HepG2 (cell line): ENCODE measurements at regions not wholly inside any gene's neighbourhood (a gene's known extent, or its start where the extent isn't known, plus 50 kb on each side); places are given as distances from the start of the nearest gene placed in this dataset.

Source experiments
- ATAC-seq: fragments of 200-7000 bp; cut with Tn5 transposase; 3 replicates; pipeline ENCODE4 v1.9.1; 2020; ENCODE audit warnings: mild to moderate bottlenecking, moderate library complexity
- BruUV-seq: library from RNA; stranded (reverse); fragments of 400-500 nt; replicated peaks from 2 replicates; lab custom pipeline; 2021; lab: Mats Ljungman, UMichigan
- CTCF ChIA-PET: fragments of 300-600 bp; formaldehyde crosslinking; extraction: SDS; loops from one replicate; lab custom pipeline; 2021; ENCODE audit warnings: low total read pairs, inconsistent platforms, low intra/inter-chr PET ratio; lab: Yijun Ruan, JAX
- POLR2A ChIA-PET: fragments of 350-600 bp; sonication (Branson Sonifier 250); formaldehyde crosslinking; loops from one replicate; lab custom pipeline; 2020; ENCODE audit warnings: antibody characterized with exemption, inconsistent platforms; lab: Yijun Ruan, JAX
- DNase-seq: peaks from one replicate; pipeline ENCODE4 v3.0.0-alpha.2; 2015; ENCODE audit warnings: low spot score
- FAIRE-seq: peaks from 3 replicates; lab custom pipeline; 2011; peaks lifted over from hg19 to GRCh38; lab: Jason Lieb, UNC
- H2AFZ ChIP-seq: one replicate; pipeline ENCODE4 v1.6.1; 2011; ENCODE audit warnings: low read length, inconsistent platforms
- H3K27ac ChIP-seq: fragments of 300-600 bp; 3 replicates; pipeline ENCODE4 v1.8.0; 2011; ENCODE audit warnings: mixed run types, mild to moderate bottlenecking, mixed read lengths, low read length, inconsistent platforms; ENCODE audit not compliant: insufficient read depth; ENCODE audit errors: extremely low read length
- H3K27me3 ChIP-seq, 2 experiments: fragments of 200-600 bp in 1 of 2; 2 replicates in 1 of 2; 3 replicates in 1 of 2; pipeline versions ENCODE4 v1.6.0 to v1.8.0; 2011; ENCODE audit warnings: low read length in 2 of 2, mild to moderate bottlenecking in 2 of 2, moderate library complexity in 2 of 2, inconsistent platforms in 1 of 2; ENCODE audit not compliant: insufficient read depth in 2 of 2, control insufficient read depth in 1 of 2
- H3K36me3 ChIP-seq, 2 experiments: fragments of 200-600 bp in 1 of 2; replicated peaks in 1 of 2; 2 replicates in 1 of 2; 3 replicates in 1 of 2; pipeline versions ENCODE4 v1.5.1 to v1.8.0; 2011; ENCODE audit warnings: low read length in 2 of 2, inconsistent platforms in 1 of 2; ENCODE audit not compliant: insufficient read depth in 2 of 2, control insufficient read depth in 1 of 2
- H3K4me1 ChIP-seq: 2 replicates; pipeline ENCODE4 v1.5.1; 2012; ENCODE audit warnings: low read length, inconsistent platforms; ENCODE audit not compliant: insufficient read depth
- H3K4me2 ChIP-seq: 2 replicates; pipeline ENCODE4 v1.6.0; 2011; ENCODE audit warnings: low read depth, low read length, inconsistent platforms
- H3K4me3 ChIP-seq, 3 experiments: fragments of 200-600 bp in 1 of 3; sonication (generic), shearing (Covaris generic) in 1 of 3; replicated peaks in 1 of 3; 2 replicates each; pipeline ENCODE4 v1.5.1; 2011 to 2016; ENCODE audit warnings: low read length in 3 of 3, inconsistent platforms in 2 of 3, low read depth in 2 of 3, mild to moderate bottlenecking in 2 of 3, control low read depth in 1 of 3, mixed read lengths in 1 of 3; ENCODE audit not compliant: insufficient read depth in 1 of 3
- H3K79me2 ChIP-seq: one replicate; pipeline ENCODE4 v1.6.1; 2011; ENCODE audit warnings: low read length, inconsistent platforms; ENCODE audit not compliant: insufficient read depth
- H3K9ac ChIP-seq: 2 replicates; pipeline ENCODE4 v1.6.0; 2011; ENCODE audit warnings: mild to moderate bottlenecking, low read depth, low read length, inconsistent platforms; ENCODE audit not compliant: insufficient read depth
- H3K9me3 ChIP-seq: 2 replicates; pipeline ENCODE4 v1.5.1; 2012; ENCODE audit warnings: mild to moderate bottlenecking, low read length
- H4K20me1 ChIP-seq: 2 replicates; pipeline ENCODE4 v1.6.0; 2011; ENCODE audit warnings: inconsistent platforms, mild to moderate bottlenecking, low read length, moderate library complexity; ENCODE audit not compliant: insufficient read depth
- AFF4 ChIP-seq: sonication (generic); formaldehyde crosslinking; IDR thresholded peaks from 2 replicates; pipeline ENCODE4 v1.4.0; 2020; ENCODE audit warnings: missing genetic modification reagents
- GRHL1 ChIP-seq: sonication (generic); formaldehyde crosslinking; conservative IDR thresholded peaks from 2 replicates; pipeline ENCODE4 v1.8.0; 2022; ENCODE audit warnings: missing genetic modification reagents
- KDM6A ChIP-seq: IDR thresholded peaks from 2 replicates; pipeline ENCODE4 v1.6.1; 2016; ENCODE audit warnings: low read depth
- PBX3 ChIP-seq: sonication (generic); formaldehyde crosslinking; IDR thresholded peaks from 2 replicates; pipeline ENCODE4 v1.8.1; 2023; ENCODE audit warnings: missing genetic modification reagents, inconsistent platforms, borderline replicate concordance
- SNRNP70 ChIP-seq: fragments of 200-400 bp; formaldehyde crosslinking; IDR thresholded peaks from 2 replicates; pipeline ENCODE4 v1.6.1; 2017; ENCODE audit warnings: mild to moderate bottlenecking, low read depth, low read length, moderate library complexity
- SRSF9 ChIP-seq: fragments of 200-400 bp; formaldehyde crosslinking; IDR thresholded peaks from 2 replicates; pipeline ENCODE4 v1.6.1; 2018; ENCODE audit warnings: borderline replicate concordance, mild to moderate bottlenecking, low read depth, low read length; ENCODE audit not compliant: insufficient read depth, poor library complexity, severe bottlenecking
- TARDBP ChIP-seq: sonication (generic); formaldehyde crosslinking; IDR thresholded peaks from 2 replicates; pipeline ENCODE4 v1.8.0; 2022; ENCODE audit warnings: mild to moderate bottlenecking, missing genetic modification reagents
- THAP9 ChIP-seq: sonication (generic); formaldehyde crosslinking; IDR thresholded peaks from 2 replicates; pipeline ENCODE4; 2020; ENCODE audit warnings: missing genetic modification reagents, mild to moderate bottlenecking, borderline replicate concordance
- ZNF33B ChIP-seq: sonication (generic); formaldehyde crosslinking; IDR thresholded peaks from 2 replicates; pipeline ENCODE4 v1.5.1; 2020; ENCODE audit warnings: mild to moderate bottlenecking, missing genetic modification reagents
- ZNF720 ChIP-seq: sonication (generic); formaldehyde crosslinking; IDR thresholded peaks from 2 replicates; pipeline ENCODE4 v1.4.0; 2020; ENCODE audit warnings: missing genetic modification reagents
- ZNF800 ChIP-seq: sonication (generic); formaldehyde crosslinking; IDR thresholded peaks from 2 replicates; pipeline ENCODE4 v1.4.0; 2020; ENCODE audit warnings: missing genetic modification reagents
- WGBS: methylation state at CpG from one replicate; pipeline ENCODE4 v1.1.6; 2017; ENCODE audit warnings: low lambda C conversion rate; 5-methylcytosine and 5-hydroxymethylcytosine counted together
- in situ Hi-C: cut with HindIII; loops from 2 replicates; pipeline ENCODE4 v1.10.0; 2017; ENCODE audit warnings: low pct_unique_long_range_greater_than_20kb; ENCODE audit not compliant: extremely low pct_ligation_motif_present
- intact Hi-C: fragments of 100-400 bp; cut with micrococcal nuclease; formaldehyde crosslinking; loops from one replicate; pipeline ENCODE4 v1.10.0; 2022; ENCODE audit not compliant: unreplicated experiment

- Histone ChIP-seq H3K9ac (no peak overlapping the region), H3K27ac (no peak overlapping the region), H3K4me1 (no peaks in the 10 kb centered on the region), H3K4me2 (no peak overlapping the region), H3K36me3 (no peaks in the 10 kb centered on the region), H3K79me2 (no peaks in the 10 kb centered on the region), H2AFZ (no peak overlapping the region), H3K27me3 (no peaks in the 10 kb centered on the region), H3K9me3 (peaks cover 68% of the 10 kb centered on the region), H4K20me1 (no peaks in the 10 kb centered on the region), H3K4me3 (no peak overlapping the region)
- no TSS peak for BruUV-seq
- DNase-seq (no peak), FAIRE-seq (no peak), ATAC-seq (no peak)
- no peak for TF ChIP-seq ZNF800 (CRISPR knock-in tag)
- no peak for TF ChIP-seq SRSF9
- TF ChIP-seq PBX3 (CRISPR knock-in tag) = no peak
- no peak for TF ChIP-seq KDM6A
- TF ChIP-seq ZNF720 (CRISPR knock-in tag) = no peak
- no peak for TF ChIP-seq TARDBP (CRISPR knock-in tag)
- no peak for TF ChIP-seq GRHL1 (CRISPR knock-in tag)
- TF ChIP-seq THAP9 = no peak
- TF ChIP-seq SNRNP70 = no peak
- TF ChIP-seq AFF4 = no peak
- TF ChIP-seq ZNF33B (CRISPR knock-in tag) = no peak
- POLR2A ChIA-PET = no interaction called here
- in situ Hi-C loops (no loop called here), intact Hi-C loops (no loop called here)
- CTCF ChIA-PET = no interaction called here
- 0% methylated on average over 2 of the region's 2 CpGs for WGBS
Measured at GRCh38 chr9:118449554-118449953, 745.4 kb downstream of the TLR4 start.
